MCF 10A (cell line): ENCODE measurements at regions not wholly inside any gene's neighbourhood (a gene's known extent, or its start where the extent isn't known, plus 50 kb on each side); places are given as distances from the start of the nearest gene placed in this dataset.

Source experiments
- BruUV-seq: library from RNA; stranded (reverse); fragments of 400-500 nt; replicated peaks from 2 replicates; lab custom pipeline; 2021; lab: Mats Ljungman, UMichigan
- CTCF ChIA-PET: fragments of 300-600 bp; sonication (Branson Sonifier 250); formaldehyde crosslinking; extraction: SDS; loops from one replicate; lab custom pipeline; 2021; ENCODE audit warnings: antibody characterized with exemption, inconsistent platforms; lab: Yijun Ruan, JAX
- POLR2A ChIA-PET: fragments of 300-600, 350-650 bp; sonication (Branson Sonifier 250); formaldehyde crosslinking; extraction: SDS; loops from one replicate; lab custom pipeline; 2020; ENCODE audit warnings: antibody characterized with exemption, inconsistent platforms; lab: Yijun Ruan, JAX
- DNase-seq: peaks from one replicate; pipeline ENCODE4 v3.0.0-alpha.2; 2018; ENCODE audit not compliant: unreplicated experiment
- H3K27ac Mint-ChIP-seq: one replicate; pipeline ENCODE4 v1.8.0; 2022; ENCODE audit warnings: mild to moderate bottlenecking, low read depth, mixed read lengths; ENCODE audit not compliant: unreplicated experiment
- H3K27me3 Mint-ChIP-seq: one replicate; pipeline ENCODE4 v1.8.0; 2022; ENCODE audit warnings: mixed read lengths; ENCODE audit not compliant: insufficient read depth, unreplicated experiment
- H3K36me3 Mint-ChIP-seq: one replicate; pipeline ENCODE4 v1.8.0; 2022; ENCODE audit warnings: mild to moderate bottlenecking, moderate library complexity, mixed read lengths; ENCODE audit not compliant: insufficient read depth, unreplicated experiment
- H3K4me1 Mint-ChIP-seq: one replicate; pipeline ENCODE4 v1.8.0; 2022; ENCODE audit warnings: mixed read lengths; ENCODE audit not compliant: insufficient read depth, unreplicated experiment
- H3K4me3 Mint-ChIP-seq: one replicate; pipeline ENCODE4 v1.8.0; 2022; ENCODE audit warnings: mild to moderate bottlenecking, moderate library complexity, mixed read lengths; ENCODE audit not compliant: unreplicated experiment
- H3K9me3 Mint-ChIP-seq: one replicate; pipeline ENCODE4 v1.8.0; 2022; ENCODE audit warnings: mixed read lengths; ENCODE audit not compliant: unreplicated experiment
- intact Hi-C: fragments of 100-400 bp; cut with micrococcal nuclease; formaldehyde crosslinking; loops from 2 replicates; pipeline ENCODE4 v1.14.1; 2022
- TF ChIP-seq, protein P1 (sequence below): fragments of 200-600 bp; IDR thresholded peaks from one replicate; pipeline ENCODE4 v1.8.0; 2022; ENCODE audit warnings: antibody characterized with exemption, mild to moderate bottlenecking; ENCODE audit not compliant: unreplicated experiment

DNA sequence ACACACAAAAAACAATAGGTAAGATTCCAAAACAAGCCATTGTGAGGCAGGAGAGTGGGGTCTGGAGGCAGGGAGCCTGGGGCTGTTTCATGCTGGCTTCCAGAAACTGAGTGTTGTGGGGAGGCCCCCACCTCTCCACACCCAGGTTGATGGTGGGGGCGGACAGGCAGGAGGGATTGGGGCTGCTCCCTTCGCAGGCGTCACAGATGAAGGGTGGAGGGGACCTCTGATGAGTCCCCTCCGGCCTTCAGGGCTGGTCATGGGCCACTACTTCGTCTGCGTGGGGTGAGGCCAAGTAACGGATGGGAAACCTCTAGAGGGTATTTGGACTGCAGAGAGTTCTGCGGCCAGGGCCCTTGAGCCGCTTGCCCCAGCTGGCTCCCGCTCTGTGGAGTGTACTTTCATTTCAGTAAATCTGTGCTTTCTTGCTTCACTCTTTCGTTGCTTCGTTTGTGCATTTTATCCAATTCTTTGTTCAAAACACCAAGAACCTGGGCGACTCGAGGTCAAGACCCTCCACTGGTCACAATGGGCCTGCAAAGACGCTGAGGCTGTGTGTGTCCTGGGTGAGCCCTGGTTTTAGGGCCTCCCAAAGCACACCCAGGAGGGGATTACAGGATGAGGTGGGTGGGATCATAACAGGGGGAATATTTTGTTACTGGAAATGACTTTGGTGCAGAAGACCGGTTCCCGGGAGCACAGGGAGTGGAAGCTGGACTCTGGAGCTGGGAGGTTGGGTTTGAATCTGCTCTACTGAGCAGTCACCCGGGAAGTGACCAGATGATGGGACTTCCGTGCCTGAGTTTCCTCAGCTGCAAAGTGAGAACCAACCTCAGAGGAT is 83.7 kb upstream of the ADRA2C start:
- BruUV-seq, result no TSS peak
- no peaks in the 10 kb centered on the region for H3K9me3 Mint-ChIP-seq
- no peaks in the 10 kb centered on the region for H3K4me1 Mint-ChIP-seq
- no peak overlapping the region for H3K4me3 Mint-ChIP-seq
- POLR2A ChIA-PET, result no interaction called here
- intact Hi-C loops, result no loop called here
- no peak for DNase-seq
- peaks cover 83% of the 10 kb centered on the region for H3K27me3 Mint-ChIP-seq
- CTCF ChIA-PET, result no interaction called here
- TF ChIP-seq, protein P1, sequence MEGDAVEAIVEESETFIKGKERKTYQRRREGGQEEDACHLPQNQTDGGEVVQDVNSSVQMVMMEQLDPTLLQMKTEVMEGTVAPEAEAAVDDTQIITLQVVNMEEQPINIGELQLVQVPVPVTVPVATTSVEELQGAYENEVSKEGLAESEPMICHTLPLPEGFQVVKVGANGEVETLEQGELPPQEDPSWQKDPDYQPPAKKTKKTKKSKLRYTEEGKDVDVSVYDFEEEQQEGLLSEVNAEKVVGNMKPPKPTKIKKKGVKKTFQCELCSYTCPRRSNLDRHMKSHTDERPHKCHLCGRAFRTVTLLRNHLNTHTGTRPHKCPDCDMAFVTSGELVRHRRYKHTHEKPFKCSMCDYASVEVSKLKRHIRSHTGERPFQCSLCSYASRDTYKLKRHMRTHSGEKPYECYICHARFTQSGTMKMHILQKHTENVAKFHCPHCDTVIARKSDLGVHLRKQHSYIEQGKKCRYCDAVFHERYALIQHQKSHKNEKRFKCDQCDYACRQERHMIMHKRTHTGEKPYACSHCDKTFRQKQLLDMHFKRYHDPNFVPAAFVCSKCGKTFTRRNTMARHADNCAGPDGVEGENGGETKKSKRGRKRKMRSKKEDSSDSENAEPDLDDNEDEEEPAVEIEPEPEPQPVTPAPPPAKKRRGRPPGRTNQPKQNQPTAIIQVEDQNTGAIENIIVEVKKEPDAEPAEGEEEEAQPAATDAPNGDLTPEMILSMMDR, result no peak
- no peaks in the 10 kb centered on the region for H3K36me3 Mint-ChIP-seq
- H3K27ac Mint-ChIP-seq, result no peak overlapping the region

DNA sequence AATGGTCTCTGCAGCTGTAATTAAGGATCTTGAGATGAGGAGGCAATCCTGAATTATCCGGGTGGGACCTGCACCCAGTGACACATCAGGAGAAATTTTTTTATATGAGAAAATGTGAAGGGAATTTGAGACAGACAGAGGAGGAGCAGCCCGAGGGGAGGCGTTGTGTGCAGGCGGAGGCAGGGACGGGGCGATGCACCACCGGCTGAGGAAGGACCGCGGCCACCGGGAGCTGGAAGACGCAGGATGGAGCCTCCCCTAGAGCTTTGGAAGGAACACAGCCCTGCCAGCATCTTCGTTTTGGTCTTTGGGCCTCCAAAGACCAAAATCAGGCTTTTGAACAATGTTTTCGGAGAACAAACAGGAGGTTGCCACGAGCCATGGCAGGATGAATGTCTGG is 85.0 kb upstream of the ADRA2C start:
- CTCF ChIA-PET, result no interaction called here
- Mint-ChIP-seq H3K4me3 (no peak overlapping the region), H3K9me3 (no peaks in the 10 kb centered on the region), H3K27ac (no peak overlapping the region), H3K4me1 (no peaks in the 10 kb centered on the region), H3K27me3 (peaks cover 93% of the 10 kb centered on the region), H3K36me3 (no peaks in the 10 kb centered on the region)
- BruUV-seq, result no TSS peak
- POLR2A ChIA-PET, result no interaction called here
- TF ChIP-seq, protein P1, result no peak
- intact Hi-C loops, result no loop called here
- no peak for DNase-seq

DNA sequence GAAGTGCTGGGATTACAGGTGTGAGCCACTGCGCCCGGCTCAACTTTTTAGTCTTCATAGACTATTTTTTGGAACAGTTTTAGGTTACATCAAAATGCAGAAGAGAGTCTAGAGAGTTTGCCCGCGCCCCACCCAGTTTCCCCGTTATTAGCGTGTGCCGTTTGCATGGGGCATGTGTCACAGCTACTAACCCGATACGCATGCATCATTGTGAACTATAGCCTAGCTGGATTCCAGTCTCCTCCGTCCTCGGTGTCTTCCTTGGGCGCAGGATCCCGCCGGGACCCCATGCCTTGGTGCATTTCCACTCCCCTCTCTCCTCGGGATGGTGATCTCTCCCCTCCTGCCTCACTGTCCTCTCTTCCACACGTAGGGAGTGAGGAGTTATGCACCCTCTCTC is 85.5 kb upstream of the ADRA2C start:
- H3K4me1 Mint-ChIP-seq, result no peaks in the 10 kb centered on the region
- no peak overlapping the region for H3K4me3 Mint-ChIP-seq
- ChIA-PET POLR2A (no interaction called here), CTCF (no interaction called here)
- peaks cover 93% of the 10 kb centered on the region for H3K27me3 Mint-ChIP-seq
- H3K36me3 Mint-ChIP-seq, result no peaks in the 10 kb centered on the region
- no peak overlapping the region for H3K27ac Mint-ChIP-seq
- no TSS peak for BruUV-seq
- intact Hi-C loops, result no loop called here
- H3K9me3 Mint-ChIP-seq, result no peaks in the 10 kb centered on the region
- TF ChIP-seq, protein P1, result no peak
- DNase-seq, result no peak

DNA sequence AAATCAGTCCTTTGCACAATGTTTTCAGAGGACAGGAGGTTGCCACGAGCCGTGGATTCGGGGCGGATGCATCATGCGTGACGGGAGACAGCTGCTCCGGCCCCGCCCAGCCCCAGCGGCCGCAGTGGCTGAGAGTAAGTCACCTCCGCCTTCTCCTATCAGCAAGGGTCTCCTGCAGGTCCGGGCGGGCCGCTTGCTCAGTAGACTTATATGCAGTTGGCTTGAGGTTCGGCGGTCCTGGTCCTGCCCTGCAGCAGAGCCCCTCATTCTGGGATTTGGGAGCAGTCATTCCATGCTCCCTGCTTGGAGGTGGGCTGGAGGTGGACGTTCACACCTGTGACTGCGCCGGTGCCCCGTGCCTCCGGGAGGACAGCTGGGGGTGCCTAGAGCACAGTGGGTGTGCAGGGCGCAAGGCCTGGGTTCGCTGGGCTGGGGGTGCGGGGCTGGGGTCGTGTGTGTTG is 86.3 kb upstream of the ADRA2C start:
- no peak for DNase-seq
- no peaks in the 10 kb centered on the region for H3K9me3 Mint-ChIP-seq
- BruUV-seq, result no TSS peak
- ChIA-PET CTCF (no interaction called here), POLR2A (no interaction called here)
- H3K4me3 Mint-ChIP-seq, result no peak overlapping the region
- H3K27me3 Mint-ChIP-seq, result peaks cover 88% of the 10 kb centered on the region
- intact Hi-C loops, result no loop called here
- no peaks in the 10 kb centered on the region for H3K4me1 Mint-ChIP-seq
- no peak overlapping the region for H3K27ac Mint-ChIP-seq
- no peaks in the 10 kb centered on the region for H3K36me3 Mint-ChIP-seq
- TF ChIP-seq, protein P1, result no peak
